Small intestine (tissue), 7 donors: ENCODE measurements at regions not wholly inside any gene's neighbourhood (a gene's known extent, or its start where the extent isn't known, plus 50 kb on each side); places are given as distances from the start of the nearest gene placed in this dataset.

Source experiments
- DNase-seq, 2 donors: peaks; one replicate each; pipeline versions ENCODE4 v3.0.0 to v3.0.0-alpha.2; 2013
- FAIRE-seq: peaks from 2 replicates; lab custom pipeline; 2012; peaks lifted over from hg19 to GRCh38; lab: Jason Lieb, UNC
- H3K27ac ChIP-seq, 3 donors: one replicate each; pipeline ENCODE4 v1.5.1; 2013; ENCODE audit warnings: low read length in 2 of 3, mild to moderate bottlenecking in 2 of 3, control low read depth in 1 of 3, inconsistent platforms in 1 of 3, low read depth in 1 of 3, moderate library complexity in 1 of 3
- H3K27me3 ChIP-seq, 3 donors: one replicate each; pipeline ENCODE4 v1.6.1; 2013; ENCODE audit warnings: low read length in 3 of 3, inconsistent platforms in 1 of 3; ENCODE audit not compliant: control insufficient read depth in 3 of 3, insufficient read depth in 3 of 3
- H3K36me3 ChIP-seq, 3 donors: one replicate each; pipeline ENCODE4 v1.6.1; 2013; ENCODE audit warnings: low read length in 3 of 3, inconsistent platforms in 1 of 3, low read depth in 1 of 3, mild to moderate bottlenecking in 1 of 3, moderate library complexity in 1 of 3; ENCODE audit not compliant: control insufficient read depth in 3 of 3, insufficient read depth in 2 of 3
- H3K4me1 ChIP-seq, 3 donors: one replicate each; pipeline ENCODE4 v1.6.1; 2013; ENCODE audit warnings: low read length in 2 of 3, inconsistent platforms in 1 of 3, low read depth in 1 of 3, mild to moderate bottlenecking in 1 of 3, moderate library complexity in 1 of 3; ENCODE audit not compliant: control insufficient read depth in 3 of 3, insufficient read depth in 2 of 3
- H3K4me3 ChIP-seq, 3 donors: one replicate each; pipeline ENCODE4 v1.5.1; 2013; ENCODE audit warnings: low read length in 3 of 3, control low read depth in 1 of 3, inconsistent platforms in 1 of 3, low read depth in 1 of 3, mild to moderate bottlenecking in 1 of 3, moderate library complexity in 1 of 3
- H3K9me3 ChIP-seq, 2 donors: one replicate each; pipeline ENCODE4 v1.6.1; 2013; ENCODE audit warnings: low read depth in 1 of 2, low read length in 1 of 2; ENCODE audit not compliant: control insufficient read depth in 2 of 2, insufficient read depth in 1 of 2
- WGBS, 3 donors: extraction: QIAGEN DNeasy Blood & Tissue Kit; methylation state at CpG; one replicate each; pipeline ENCODE4 v1.1.7; 2013; 5-methylcytosine and 5-hydroxymethylcytosine counted together
- donor health status: healthy with polysubstance abuse.
- donor health status: control.
- donor health status: control.
- donor health status: Bipolar disorder and iron deficiency.
- donor health status: healthy.

- no peak for FAIRE-seq
- Histone ChIP-seq H3K27ac (no peak overlapping the region), H3K27me3 (no peaks in the 10 kb centered on the region), H3K36me3 (no peaks in the 10 kb centered on the region), H3K4me3 (no peak overlapping the region), H3K4me1 (no peaks in the 10 kb centered on the region), H3K9me3 (no peaks in the 10 kb centered on the region)
- no peak for DNase-seq
Measured at GRCh38 chr12:83801972-83802371, 1110.6 kb downstream of the SLC6A15 start.

GRCh38 chr12:83800022-83800421 lies 1112.6 kb downstream of the SLC6A15 start:
- Histone ChIP-seq H3K4me3 (no peak overlapping the region), H3K4me1 (no peaks in the 10 kb centered on the region), H3K27ac (no peak overlapping the region), H3K27me3 (no peaks in the 10 kb centered on the region), H3K36me3 (no peaks in the 10 kb centered on the region), H3K9me3 (no peaks in the 10 kb centered on the region)
- 37 to 68% (median 55%) methylated on average over 2 of the region's 2 CpGs for WGBS, 3 donors
- no peak for DNase-seq
- FAIRE-seq: no peak

GRCh38 chr12:83796531-83796930 lies 1109.8 kb downstream of the TMTC2 start:
- no peaks in the 10 kb centered on the region for H3K27me3 ChIP-seq
- no peak overlapping the region for H3K27ac ChIP-seq
- no peak for FAIRE-seq

GRCh38 chr12:83793616-83794015 lies 1106.9 kb downstream of the TMTC2 start:
- Histone ChIP-seq H3K4me3 (no peak overlapping the region), H3K9me3 (no peaks in the 10 kb centered on the region), H3K4me1 (no peaks in the 10 kb centered on the region), H3K27ac (no peak overlapping the region), H3K27me3 (no peaks in the 10 kb centered on the region), H3K36me3 (no peaks in the 10 kb centered on the region)
- DNase-seq: no peak
- no peak for FAIRE-seq

More at GRCh38 chr12:83796531-83796930, 1109.8 kb downstream of the TMTC2 start:
- Histone ChIP-seq H3K4me3 (no peak overlapping the region), H3K36me3 (no peaks in the 10 kb centered on the region), H3K9me3 (no peaks in the 10 kb centered on the region), H3K4me1 (no peaks in the 10 kb centered on the region)
- 76 to 82% (median 78%) methylated on average over 3 of the region's 3 CpGs for WGBS, 3 donors
- no peak for DNase-seq

GRCh38 chr12:83784298-83784890 lies 1097.7 kb downstream of the TMTC2 start:
- WGBS, 3 donors: 71 to 75% (median 74%) methylated on average over 7 of the region's 7 CpGs
- no peaks in the 10 kb centered on the region for H3K4me1 ChIP-seq
- H3K9me3 ChIP-seq: no peaks in the 10 kb centered on the region
- no peak overlapping the region for H3K27ac ChIP-seq
- FAIRE-seq (no peak), DNase-seq (no peak)
- no peaks in the 10 kb centered on the region for H3K27me3 ChIP-seq
- no peak overlapping the region for H3K4me3 ChIP-seq
- H3K36me3 ChIP-seq: no peaks in the 10 kb centered on the region

DNA sequence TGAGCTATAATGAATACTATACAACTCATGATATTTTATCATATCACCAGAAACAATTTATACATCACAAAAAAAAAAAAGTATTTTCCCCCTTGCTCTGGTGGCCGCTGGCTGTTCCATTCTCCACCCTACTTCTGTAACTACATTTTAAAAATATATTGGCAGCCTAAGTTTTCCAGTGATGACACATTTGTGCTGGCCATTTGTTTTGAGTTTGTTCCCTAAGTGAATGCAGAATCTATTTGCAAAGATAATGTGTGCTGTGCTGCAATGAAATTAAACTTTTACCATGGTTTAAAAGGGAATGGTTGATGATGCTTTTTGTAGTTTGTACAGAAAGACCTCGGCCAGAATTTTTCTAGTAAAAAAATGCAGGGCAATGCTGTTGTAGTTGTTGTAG lies 1092.8 kb downstream of the TMTC2 start:
- no peaks in the 10 kb centered on the region for H3K27me3 ChIP-seq
- FAIRE-seq: no peak
- DNase-seq: no peak
- H3K27ac ChIP-seq: no peak overlapping the region
- no peaks in the 10 kb centered on the region for H3K9me3 ChIP-seq
- no peak overlapping the region for H3K4me3 ChIP-seq
- H3K36me3 ChIP-seq: no peaks in the 10 kb centered on the region
- no peaks in the 10 kb centered on the region for H3K4me1 ChIP-seq
- 75 to 81% (median 77%) methylated on average over 2 of the region's 2 CpGs for WGBS, 3 donors

DNA sequence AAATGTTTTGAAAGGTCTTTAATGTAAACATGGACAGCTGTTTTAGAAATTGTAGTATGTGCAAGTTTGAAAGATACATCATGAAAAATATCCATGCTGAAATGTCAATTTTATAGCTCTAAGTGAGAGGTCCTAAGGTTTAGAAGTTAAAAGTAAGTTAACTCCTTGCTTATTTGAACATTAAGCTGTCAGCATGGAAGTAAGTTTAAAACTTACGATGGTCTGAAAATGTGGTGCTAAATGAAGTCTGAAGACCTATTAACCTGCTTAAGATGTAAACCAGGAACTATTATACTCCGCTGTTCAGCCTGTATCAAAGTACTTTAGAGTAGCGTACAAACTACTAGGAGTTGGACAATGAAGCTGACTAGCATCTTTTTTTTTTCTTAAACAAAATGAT lies 1082.4 kb downstream of the TMTC2 start:
- no peaks in the 10 kb centered on the region for H3K36me3 ChIP-seq
- H3K4me3 ChIP-seq: no peak overlapping the region
- H3K27ac ChIP-seq: no peak overlapping the region
- DNase-seq (no peak), FAIRE-seq (no peak)
- H3K9me3 ChIP-seq: peaks cover 0 to 10% of the 10 kb centered on the region in 2 donors
- 78 to 92% (median 90%) methylated on average over 3 of the region's 3 CpGs for WGBS, 3 donors
- H3K4me1 ChIP-seq: no peaks in the 10 kb centered on the region
- no peaks in the 10 kb centered on the region for H3K27me3 ChIP-seq

DNA sequence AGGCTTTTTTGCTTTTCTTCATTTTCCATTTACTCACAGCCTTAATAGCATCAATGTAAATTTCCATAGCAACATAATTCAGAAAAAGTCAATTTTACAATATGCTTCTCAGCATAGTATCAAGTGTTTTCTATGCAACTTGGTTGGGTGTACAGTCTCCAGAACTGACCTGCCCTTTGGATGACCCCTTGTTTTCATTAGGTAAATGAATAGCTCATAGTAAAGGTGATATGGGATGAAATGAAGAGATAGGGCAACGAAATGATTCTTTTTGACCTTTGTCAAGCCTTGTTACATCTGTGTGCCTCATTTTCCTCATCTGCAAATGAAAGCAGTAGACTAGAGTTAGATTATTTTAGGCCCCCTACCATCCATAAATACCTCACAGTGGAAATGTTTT lies 1081.0 kb downstream of the TMTC2 start:
- Histone ChIP-seq H3K36me3 (no peaks in the 10 kb centered on the region), H3K9me3 (peaks cover 0 to 12% of the 10 kb centered on the region in 2 donors), H3K4me3 (no peak overlapping the region), H3K4me1 (no peaks in the 10 kb centered on the region), H3K27me3 (no peaks in the 10 kb centered on the region), H3K27ac (no peak overlapping the region)
- DNase-seq (no peak), FAIRE-seq (no peak)
- WGBS, 3 donors: 5 to 25% (median 12%) methylated on average over 1 of the region's 1 CpG

GRCh38 chr12:83763425-83763824 lies 1076.7 kb downstream of the TMTC2 start:
- no peaks in the 10 kb centered on the region for H3K36me3 ChIP-seq
- peaks cover 0 to 7% of the 10 kb centered on the region in 2 donors for H3K9me3 ChIP-seq
- FAIRE-seq: no peak
- no peaks in the 10 kb centered on the region for H3K27me3 ChIP-seq
- no peak for DNase-seq
- no peak overlapping the region for H3K4me3 ChIP-seq
- no peaks in the 10 kb centered on the region for H3K4me1 ChIP-seq
- no peak overlapping the region for H3K27ac ChIP-seq
- WGBS, 3 donors: 43 to 62% (median 62%) methylated on average over 6 of the region's 6 CpGs
